Transverse colon (tissue), 4 donors: ENCODE measurements at regions not wholly inside any gene's neighbourhood (a gene's known extent, or its start where the extent isn't known, plus 50 kb on each side); places are given as distances from the start of the nearest gene placed in this dataset.

Experiments
- DNase-seq: peaks from one replicate; pipeline ENCODE4 v3.0.0-alpha.2; 2019
- H3K27ac ChIP-seq, 4 donors: fragments of 200-600 bp; sonication (generic); 2 replicates each; pipeline ENCODE4 v1.5.1; 2016 to 2018; ENCODE audit warnings: inconsistent platforms in 4 of 4
- H3K27me3 ChIP-seq: fragments of 200-600 bp; sonication (generic); 2 replicates; pipeline ENCODE4 v1.5.1; 2017; ENCODE audit warnings: inconsistent platforms
- H3K36me3 ChIP-seq, 4 donors: fragments of 200-600 bp; sonication (generic); 2 replicates each; pipeline ENCODE4 v1.5.1; 2017 to 2019; ENCODE audit warnings: inconsistent platforms in 4 of 4
- H3K4me1 ChIP-seq, 4 donors: fragments of 200-600 bp; sonication (generic); 2 replicates each; pipeline ENCODE4 v1.5.1; 2017 to 2020; ENCODE audit warnings: inconsistent platforms in 4 of 4
- H3K4me3 ChIP-seq, 4 donors: fragments of 200-600 bp; sonication (generic); 1 replicate in 1 of 4; 2 replicates in 3 of 4; pipeline versions ENCODE4 v1.5.1 to v1.6.1; 2017 to 2019; ENCODE audit warnings: inconsistent platforms in 4 of 4
- H3K9me3 ChIP-seq, 2 donors: fragments of 200-600 bp; sonication (generic); 2 replicates each; pipeline ENCODE4 v1.5.1; 2017 to 2019; ENCODE audit warnings: inconsistent platforms in 2 of 2
- CTCF ChIP-seq, 5 experiments: fragments of 200-600 bp in 3 of 5; fragments of 450-650 bp in 2 of 5; sonication (generic) in 3 of 5; IDR thresholded peaks; 1 replicate in 2 of 5; 2 replicates in 3 of 5; pipeline ENCODE4 v1.5.1; 2016 to 2017; ENCODE audit warnings: antibody characterized with exemption in 5 of 5, inconsistent platforms in 3 of 5, mild to moderate bottlenecking in 2 of 5, moderate library complexity in 1 of 5
- EP300 ChIP-seq: sonication (generic); formaldehyde crosslinking; IDR thresholded peaks from one replicate; pipeline ENCODE4 v1.6.1; 2017; ENCODE audit warnings: antibody characterized with exemption, low read depth
- POLR2A ChIP-seq: fragments of 450-650 bp; IDR thresholded peaks from one replicate; pipeline ENCODE4 v1.6.1; 2016; ENCODE audit warnings: antibody characterized with exemption, mild to moderate bottlenecking, moderate library complexity
- POLR2AphosphoS5 ChIP-seq, 3 donors: sonication (generic); formaldehyde crosslinking; IDR thresholded peaks; one replicate each; pipeline ENCODE4 v1.6.1; 2016; ENCODE audit warnings: antibody characterized with exemption in 3 of 3
- WGBS, 2 donors: methylation state at CpG; one replicate each; pipeline ENCODE4 v1.1.5; 2018; ENCODE audit warnings: low coverage in 1 of 2; 5-methylcytosine and 5-hydroxymethylcytosine counted together
- in situ Hi-C, 4 donors: fragments of 200-750 bp; cut with MboI; loops; one replicate each; pipeline versions ENCODE4 v1.15.0 to v1.15.1; 2017; ENCODE audit warnings: low sequenced_read_pairs in 3 of 4, low pct_ligation_motif_present in 1 of 4, low pct_unique_long_range_greater_than_20kb in 1 of 4
- intact Hi-C: fragments of 100-400 bp; cut with DNase I; formaldehyde crosslinking; loops from one replicate; pipeline ENCODE4 v1.15.1; 2023; ENCODE audit warnings: low total_unique reads

- Histone ChIP-seq H3K27me3 (no peaks in the 10 kb centered on the region), H3K4me1 (no peaks in the 10 kb centered on the region), H3K36me3 (no peaks in the 10 kb centered on the region), H3K9me3 (no peaks in the 10 kb centered on the region), H3K27ac (peak overlapping the region in 2 of 4 donors; percentile 36 to 41), H3K4me3 (no peak overlapping the region)
- WGBS, 2 donors = 11 to 71% methylated on average over 4 to 18 of the region's 18 CpGs
- DNase-seq = no peak
- TF ChIP-seq EP300 (no peak), POLR2AphosphoS5 (IDR thresholded peaks at IDR 0.05) (peak in 2 of 3 donors; percentile 36 to 50), CTCF (IDR thresholded peaks at IDR 0.05) (no peak)
- in situ Hi-C loops = no loop called here
- intact Hi-C loops = no loop called here
Observed at GRCh38 chr22:47292546-47293320, 530.3 kb downstream of the TBC1D22A start.

- no peaks in the 10 kb centered on the region for H3K4me1 ChIP-seq
- peak overlapping the region in 3 of 4 donors; percentile 20 to 33 (median 29) for H3K27ac ChIP-seq
- H3K27me3 ChIP-seq = no peaks in the 10 kb centered on the region
- H3K4me3 ChIP-seq = no peak overlapping the region
- no peak for TF ChIP-seq CTCF (IDR thresholded peaks at IDR 0.05)
- TF ChIP-seq POLR2AphosphoS5 (IDR thresholded peaks at IDR 0.05) = no peak
- TF ChIP-seq EP300 = no peak
- no peak for TF ChIP-seq POLR2A
- in situ Hi-C loops = no loop called here
- WGBS, 2 donors = 79 to 88% methylated on average over 6 to 17 of the region's 18 CpGs
- no peaks in the 10 kb centered on the region for H3K9me3 ChIP-seq
- no peak for DNase-seq
- intact Hi-C loops = no loop called here
- no peaks in the 10 kb centered on the region for H3K36me3 ChIP-seq
Observed at GRCh38 chr22:47291565-47292495, 529.4 kb downstream of the TBC1D22A start.

- Histone ChIP-seq H3K4me3 (no peak overlapping the region), H3K9me3 (no peaks in the 10 kb centered on the region), H3K4me1 (no peaks in the 10 kb centered on the region), H3K27me3 (no peaks in the 10 kb centered on the region), H3K36me3 (no peaks in the 10 kb centered on the region), H3K27ac (no peak overlapping the region)
- in situ Hi-C loops (no loop called here), intact Hi-C loops (no loop called here)
- DNase-seq = no peak
- WGBS, 2 donors = 75 to 83% methylated on average over 8 to 20 of the region's 20 CpGs
- TF ChIP-seq POLR2A (no peak), CTCF (IDR thresholded peaks at IDR 0.05) (no peak), EP300 (no peak), POLR2AphosphoS5 (IDR thresholded peaks at IDR 0.05) (no peak)
Observed at GRCh38 chr22:47290706-47291430, 528.4 kb downstream of the TBC1D22A start.
